Lung (tissue), 11 donors: ENCODE measurements at regions not wholly inside any gene's neighbourhood (a gene's known extent, or its start where the extent isn't known, plus 50 kb on each side); places are given as distances from the start of the nearest gene placed in this dataset.

Experiments
- ATAC-seq: fragments of 200-7000 bp; cut with Tn5 transposase; one replicate; pipeline ENCODE4 v1.9.1; 2020; ENCODE audit warnings: moderate number of reproducible peaks; ENCODE audit not compliant: insufficient read depth, low FRiP score
- DNase-seq, 3 donors: peaks; one replicate each; pipeline ENCODE4 v3.0.0-alpha.2; 2013 to 2017
- H3K27ac ChIP-seq, 2 donors: one replicate each; pipeline ENCODE4 v1.5.1; 2013; ENCODE audit warnings: mild to moderate bottlenecking in 2 of 2, moderate library complexity in 2 of 2, control low read depth in 1 of 2, inconsistent platforms in 1 of 2, low read depth in 1 of 2, low read length in 1 of 2
- H3K27me3 ChIP-seq, 3 donors: one replicate each; pipeline ENCODE4 v1.5.1; 2013; ENCODE audit warnings: low read length in 2 of 3; ENCODE audit not compliant: control insufficient read depth in 3 of 3, insufficient read depth in 3 of 3
- H3K36me3 ChIP-seq, 4 donors: one replicate each; pipeline ENCODE4 v1.5.1; 2013; ENCODE audit warnings: low read length in 4 of 4, mild to moderate bottlenecking in 1 of 4, moderate library complexity in 1 of 4; ENCODE audit not compliant: control insufficient read depth in 4 of 4, insufficient read depth in 4 of 4
- H3K4me1 ChIP-seq, 5 donors: one replicate each; pipeline ENCODE4 v1.5.1; 2013; ENCODE audit warnings: low read length in 5 of 5, mild to moderate bottlenecking in 2 of 5, moderate library complexity in 1 of 5; ENCODE audit not compliant: control insufficient read depth in 5 of 5, insufficient read depth in 5 of 5
- H3K4me3 ChIP-seq: one replicate; pipeline ENCODE4 v1.5.1; 2013; ENCODE audit warnings: mild to moderate bottlenecking, control low read depth, moderate library complexity
- H3K9ac ChIP-seq, 2 donors: one replicate each; pipeline ENCODE4 v1.5.1; 2013; ENCODE audit warnings: low read length in 2 of 2, control low read depth in 1 of 2; ENCODE audit not compliant: insufficient read depth in 1 of 2
- H3K9me3 ChIP-seq, 4 donors: one replicate each; pipeline ENCODE4 v1.5.1; 2013; ENCODE audit warnings: low read length in 3 of 4, mild to moderate bottlenecking in 1 of 4, moderate library complexity in 1 of 4; ENCODE audit not compliant: control insufficient read depth in 4 of 4, insufficient read depth in 3 of 4
- WGBS, 2 donors: extraction: QIAGEN DNeasy Blood & Tissue Kit; methylation state at CpG; one replicate each; pipeline ENCODE4 v1.1.7; 2013; 5-methylcytosine and 5-hydroxymethylcytosine counted together
- TF ChIP-seq, protein P1 (sequence below): IDR thresholded peaks from 2 replicates; pipeline ENCODE4 v1.5.1; 2012; ENCODE audit warnings: mild to moderate bottlenecking; ENCODE audit errors: control extremely low read depth, extremely low read depth
- donor health status: control.
- donor health status: control.
- donor health status: Bipolar disorder and iron deficiency.
- donor health status: healthy.
- donor health status: DM: yes; HTN: yes; CAD: no.

DNA sequence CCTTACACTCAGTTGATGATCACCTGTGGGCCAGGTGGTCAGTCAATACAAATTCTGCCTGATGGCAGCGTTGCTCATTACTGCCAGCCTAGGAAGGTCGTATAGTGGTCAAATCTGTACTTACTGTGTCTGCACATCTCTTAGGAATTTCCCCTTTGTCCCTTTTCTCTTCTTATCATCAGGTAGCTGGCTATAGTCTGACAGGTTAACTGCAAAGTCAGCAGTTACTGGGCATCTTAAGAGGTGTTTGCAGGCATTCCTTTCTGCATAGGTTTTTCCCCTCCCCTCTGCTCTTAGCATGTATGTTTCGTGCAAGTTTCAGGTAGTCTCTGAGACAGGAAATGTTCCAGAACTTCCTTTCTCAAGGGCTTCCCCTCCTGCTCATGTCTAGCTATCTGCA, 298.7 kb downstream of the LRRIQ3 start:
- ATAC-seq (no peak), DNase-seq (peak in 1 of 3 donors; percentile 14)
- Histone ChIP-seq H3K4me1 (no peaks in the 10 kb centered on the region), H3K4me3 (no peak overlapping the region), H3K36me3 (no peaks in the 10 kb centered on the region), H3K27me3 (no peaks in the 10 kb centered on the region), H3K27ac (no peak overlapping the region), H3K9ac (no peak overlapping the region), H3K9me3 (no peaks in the 10 kb centered on the region)
- TF ChIP-seq, protein P1, sequence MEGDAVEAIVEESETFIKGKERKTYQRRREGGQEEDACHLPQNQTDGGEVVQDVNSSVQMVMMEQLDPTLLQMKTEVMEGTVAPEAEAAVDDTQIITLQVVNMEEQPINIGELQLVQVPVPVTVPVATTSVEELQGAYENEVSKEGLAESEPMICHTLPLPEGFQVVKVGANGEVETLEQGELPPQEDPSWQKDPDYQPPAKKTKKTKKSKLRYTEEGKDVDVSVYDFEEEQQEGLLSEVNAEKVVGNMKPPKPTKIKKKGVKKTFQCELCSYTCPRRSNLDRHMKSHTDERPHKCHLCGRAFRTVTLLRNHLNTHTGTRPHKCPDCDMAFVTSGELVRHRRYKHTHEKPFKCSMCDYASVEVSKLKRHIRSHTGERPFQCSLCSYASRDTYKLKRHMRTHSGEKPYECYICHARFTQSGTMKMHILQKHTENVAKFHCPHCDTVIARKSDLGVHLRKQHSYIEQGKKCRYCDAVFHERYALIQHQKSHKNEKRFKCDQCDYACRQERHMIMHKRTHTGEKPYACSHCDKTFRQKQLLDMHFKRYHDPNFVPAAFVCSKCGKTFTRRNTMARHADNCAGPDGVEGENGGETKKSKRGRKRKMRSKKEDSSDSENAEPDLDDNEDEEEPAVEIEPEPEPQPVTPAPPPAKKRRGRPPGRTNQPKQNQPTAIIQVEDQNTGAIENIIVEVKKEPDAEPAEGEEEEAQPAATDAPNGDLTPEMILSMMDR: no peak
- WGBS, 2 donors: 26 to 34% methylated on average over 3 of the region's 3 CpGs

GRCh38 chr1:73898540-73898939, 299.4 kb downstream of the LRRIQ3 start:
- H3K27me3 ChIP-seq: no peaks in the 10 kb centered on the region
- ATAC-seq: no peak
- no peaks in the 10 kb centered on the region for H3K4me1 ChIP-seq
- TF ChIP-seq, protein P1: no peak
- H3K9ac ChIP-seq: no peak overlapping the region
- no peak overlapping the region for H3K27ac ChIP-seq
- WGBS, 2 donors: 70 to 80% methylated on average over 3 of the region's 3 CpGs
- H3K4me3 ChIP-seq: no peak overlapping the region
- H3K36me3 ChIP-seq: no peaks in the 10 kb centered on the region
- no peak for DNase-seq
- H3K9me3 ChIP-seq: no peaks in the 10 kb centered on the region

GRCh38 chr1:73887412-73887811, 310.6 kb downstream of the LRRIQ3 start:
- Histone ChIP-seq H3K4me3 (no peak overlapping the region), H3K27me3 (no peaks in the 10 kb centered on the region), H3K36me3 (no peaks in the 10 kb centered on the region), H3K4me1 (no peaks in the 10 kb centered on the region), H3K9me3 (no peaks in the 10 kb centered on the region), H3K27ac (no peak overlapping the region), H3K9ac (no peak overlapping the region)
- WGBS, 2 donors: 86 to 89% methylated on average over 3 of the region's 3 CpGs
- TF ChIP-seq, protein P1: no peak
- ATAC-seq: no peak
- no peak for DNase-seq

DNA sequence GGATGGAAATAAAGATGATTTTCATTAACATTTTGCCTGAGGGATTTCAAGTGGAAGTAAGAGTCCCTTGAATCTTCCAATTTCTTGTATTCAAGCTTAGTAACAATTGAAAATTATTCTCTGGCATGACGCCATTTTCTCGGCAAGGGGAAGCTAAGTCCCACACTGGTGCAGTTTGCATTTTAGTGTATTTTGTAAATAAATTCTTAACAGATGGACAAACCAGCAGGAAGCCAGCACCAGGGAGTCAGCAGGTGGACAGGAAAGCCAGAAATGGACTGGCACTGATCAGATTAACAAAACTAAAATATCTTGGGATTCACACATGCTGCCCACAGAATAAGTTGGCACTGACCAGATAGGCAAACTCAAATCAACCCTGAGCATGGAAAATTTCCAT, 311.3 kb downstream of the LRRIQ3 start:
- no peak overlapping the region for H3K27ac ChIP-seq
- H3K4me3 ChIP-seq: no peak overlapping the region
- H3K27me3 ChIP-seq: no peaks in the 10 kb centered on the region
- TF ChIP-seq, protein P1: no peak
- no peak overlapping the region for H3K9ac ChIP-seq
- no peaks in the 10 kb centered on the region for H3K9me3 ChIP-seq
- 64 to 75% methylated on average over 2 of the region's 2 CpGs for WGBS, 2 donors
- DNase-seq (no peak), ATAC-seq (no peak)
- no peaks in the 10 kb centered on the region for H3K4me1 ChIP-seq
- no peaks in the 10 kb centered on the region for H3K36me3 ChIP-seq
